NB4 (cell line): ENCODE measurements at regions not wholly inside any gene's neighbourhood (a gene's known extent, or its start where the extent isn't known, plus 50 kb on each side); places are given as distances from the start of the nearest gene placed in this dataset.

Experiments used
- CTCF ChIP-seq: IDR thresholded peaks from one replicate; pipeline ENCODE4 v1.5.1; 2012; ENCODE audit warnings: low read depth, low read length
- MAX ChIP-seq: IDR thresholded peaks from 2 replicates; pipeline ENCODE4 v1.6.1; 2011; ENCODE audit warnings: low read depth, low read length
- POLR2A ChIP-seq: IDR thresholded peaks from 2 replicates; pipeline ENCODE4 v1.6.1; 2011; ENCODE audit warnings: mild to moderate bottlenecking; ENCODE audit not compliant: insufficient read length; ENCODE audit errors: extremely low read depth

- no peak for TF ChIP-seq CTCF
- no peak for TF ChIP-seq MAX
- TF ChIP-seq POLR2A = no peak
Measured at GRCh38 chr5:88557881-88558280, 289.2 kb upstream of the TMEM161B start.
